ENCODE measurements at regions not wholly inside any gene's neighbourhood (a gene's known extent, or its start where the extent isn't known, plus 50 kb on each side); places are given as distances from the start of the nearest gene placed in this dataset.

GRCh38 chr1:219398815-219399396 lies 214.0 kb downstream of the ZC3H11B start:
- TF ChIP-seq CTCF (conservative IDR thresholded peaks at IDR 0.05; ENCODE audit: low read depth, low read length), result no peak
- DNase-seq (ENCODE audit: low read depth), result no peak
- no peak overlapping the region for H3K4me3 ChIP-seq (ENCODE audit: low read depth, low read length)

DNA sequence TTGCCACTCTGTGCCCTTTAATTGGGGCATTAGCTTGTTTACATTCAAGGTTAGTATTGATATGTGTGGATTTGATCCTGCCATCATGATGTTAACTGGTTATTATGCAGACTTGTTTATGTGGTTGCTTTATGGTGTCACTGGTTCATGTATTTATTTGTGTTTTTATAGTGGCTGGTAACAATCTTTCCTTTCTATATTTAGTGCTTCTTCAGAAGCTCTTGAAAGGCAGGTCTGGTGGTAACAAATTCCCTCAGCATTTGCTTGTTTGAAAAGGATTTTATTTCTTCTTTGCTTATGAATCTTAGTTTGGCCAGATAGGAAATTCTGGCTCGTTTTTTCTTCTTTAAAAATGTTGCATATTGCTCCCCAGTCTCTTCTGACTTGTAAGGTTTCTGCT lies 215.4 kb downstream of the ZC3H11B start:
- H3K4me3 ChIP-seq (ENCODE audit: low read depth, low read length), result no peak overlapping the region
- DNase-seq (ENCODE audit: low read depth), result no peak
- TF ChIP-seq CTCF (conservative IDR thresholded peaks at IDR 0.05; ENCODE audit: low read depth, low read length), result no peak

- no peak overlapping the region for H3K4me3 ChIP-seq (ENCODE audit: low read depth, low read length)
- no peak for DNase-seq (ENCODE audit: low read depth)
- TF ChIP-seq CTCF (conservative IDR thresholded peaks at IDR 0.05; ENCODE audit: low read depth, low read length), result no peak
Observed at GRCh38 chr1:219391297-219391696, 217.6 kb downstream of the LYPLAL1 start.

GRCh38 chr1:219387211-219387610 lies 213.5 kb downstream of the LYPLAL1 start:
- no peak for DNase-seq (ENCODE audit: low read depth)
- TF ChIP-seq CTCF (conservative IDR thresholded peaks at IDR 0.05; ENCODE audit: low read depth, low read length), result no peak
- no peak overlapping the region for H3K4me3 ChIP-seq (ENCODE audit: low read depth, low read length)

- DNase-seq (ENCODE audit: low read depth), result peak; percentile 86
- peak; percentile 97 for TF ChIP-seq CTCF (conservative IDR thresholded peaks at IDR 0.05; ENCODE audit: low read depth, low read length)
- H3K4me3 ChIP-seq (ENCODE audit: low read depth, low read length), result no peak overlapping the region
Observed at GRCh38 chr1:219385787-219386427, 212.2 kb downstream of the LYPLAL1 start.

DNA sequence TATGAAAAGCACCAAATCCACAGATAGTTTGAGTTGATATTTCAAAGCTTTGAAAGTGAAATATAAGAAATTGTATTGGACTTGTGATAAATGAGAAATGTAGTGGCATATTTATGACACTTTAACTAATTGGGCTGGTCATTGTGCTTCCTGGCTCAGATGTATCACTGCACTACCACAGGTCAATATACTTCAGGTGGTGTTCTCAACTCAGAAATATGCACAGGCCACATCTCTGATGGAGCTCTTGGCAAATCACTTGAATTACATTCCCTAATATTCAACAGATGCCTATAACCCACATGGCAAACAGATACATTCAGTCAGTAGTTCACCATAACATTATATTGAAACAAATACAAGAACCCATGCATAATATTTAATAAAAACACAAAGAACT lies 209.6 kb downstream of the LYPLAL1 start:
- no peak overlapping the region for H3K4me3 ChIP-seq (ENCODE audit: low read depth, low read length)
- no peak for TF ChIP-seq CTCF (conservative IDR thresholded peaks at IDR 0.05; ENCODE audit: low read depth, low read length)
- DNase-seq (ENCODE audit: low read depth), result no peak

- TF ChIP-seq CTCF (conservative IDR thresholded peaks at IDR 0.05; ENCODE audit: low read depth, low read length), result no peak
- DNase-seq (ENCODE audit: low read depth), result no peak
- no peak overlapping the region for H3K4me3 ChIP-seq (ENCODE audit: low read depth, low read length)
Observed at GRCh38 chr1:219381396-219381795, 207.7 kb downstream of the LYPLAL1 start.

All from choroid plexus epithelial cell (primary cell).